Loucy (cell line): ENCODE measurements at regions not wholly inside any gene's neighbourhood (a gene's known extent, or its start where the extent isn't known, plus 50 kb on each side); places are given as distances from the start of the nearest gene placed in this dataset.

Source experiments
- H2AFZ ChIP-seq: fragments of 200-600 bp; sonication (generic); 2 replicates; pipeline ENCODE4 v1.6.0; 2016; ENCODE audit warnings: antibody characterized with exemption, mild to moderate bottlenecking, low read length, moderate library complexity
- H3F3A ChIP-seq: fragments of 200-600 bp; 2 replicates; pipeline ENCODE4 v1.6.0; 2016; ENCODE audit warnings: antibody characterized with exemption, low read depth, mild to moderate bottlenecking
- H3K27me3 ChIP-seq: fragments of 200-600 bp; sonication (generic); 2 replicates; pipeline ENCODE4 v1.6.1; 2014; ENCODE audit warnings: low read length, mild to moderate bottlenecking; ENCODE audit not compliant: insufficient read depth, poor library complexity, severe bottlenecking
- H3K36me3 ChIP-seq: fragments of 200-600 bp; sonication (generic); 2 replicates; pipeline ENCODE4 v1.6.1; 2016; ENCODE audit warnings: low read length; ENCODE audit not compliant: insufficient read depth
- H3K4me1 ChIP-seq: fragments of 200-600 bp; sonication (generic); 2 replicates; pipeline ENCODE4 v1.5.1; 2014; ENCODE audit warnings: low read length, mild to moderate bottlenecking; ENCODE audit not compliant: insufficient read depth, poor library complexity, severe bottlenecking
- H3K4me2 ChIP-seq: fragments of 200-600 bp; sonication (generic); 2 replicates; pipeline ENCODE4 v1.6.0; 2014; ENCODE audit warnings: antibody characterized with exemption, low read length, low read depth, mild to moderate bottlenecking; ENCODE audit not compliant: poor library complexity, severe bottlenecking
- H3K4me3 ChIP-seq: fragments of 200-600 bp; sonication (generic); 2 replicates; pipeline ENCODE4 v1.5.1; 2014; ENCODE audit warnings: low read length, mild to moderate bottlenecking, mixed read lengths; ENCODE audit not compliant: poor library complexity, severe bottlenecking
- H3K79me2 ChIP-seq: fragments of 200-600 bp; sonication (generic); 2 replicates; pipeline ENCODE4 v1.6.1; 2014; ENCODE audit warnings: low read length; ENCODE audit not compliant: insufficient read depth
- H3K9ac ChIP-seq: fragments of 200-600 bp; sonication (generic); 2 replicates; pipeline ENCODE4 v1.6.0; 2014; ENCODE audit warnings: mild to moderate bottlenecking, low read depth, low read length, moderate library complexity; ENCODE audit not compliant: poor library complexity, severe bottlenecking
- H3K9me2 ChIP-seq: fragments of 200-600 bp; sonication (generic); replicated peaks from 2 replicates; pipeline ENCODE4 v1.6.1; 2016; ENCODE audit warnings: low read depth, low read length, mixed read lengths
- H3K9me3 ChIP-seq: fragments of 200-600 bp; sonication (generic); 2 replicates; pipeline ENCODE4 v1.6.1; 2014; ENCODE audit warnings: mild to moderate bottlenecking, antibody characterized with exemption, low read length, low read depth; ENCODE audit not compliant: insufficient read depth
- H4K20me1 ChIP-seq: fragments of 200-600 bp; sonication (generic); 2 replicates; pipeline ENCODE4 v1.6.0; 2014; ENCODE audit warnings: antibody characterized with exemption, low read length, mild to moderate bottlenecking; ENCODE audit not compliant: insufficient read depth, poor library complexity, severe bottlenecking
- EZH2phosphoT487 ChIP-seq: fragments of 200-600 bp; IDR thresholded peaks from 2 replicates; pipeline ENCODE4 v1.6.1; 2018; ENCODE audit warnings: antibody characterized with exemption, mild to moderate bottlenecking, moderate library complexity, borderline replicate concordance
- TF ChIP-seq, protein P1 (sequence below): fragments of 200-600 bp; sonication (generic); conservative IDR thresholded peaks from 2 replicates; pipeline ENCODE4 v1.5.1; 2014; ENCODE audit warnings: mild to moderate bottlenecking, antibody characterized with exemption, low read length

DNA sequence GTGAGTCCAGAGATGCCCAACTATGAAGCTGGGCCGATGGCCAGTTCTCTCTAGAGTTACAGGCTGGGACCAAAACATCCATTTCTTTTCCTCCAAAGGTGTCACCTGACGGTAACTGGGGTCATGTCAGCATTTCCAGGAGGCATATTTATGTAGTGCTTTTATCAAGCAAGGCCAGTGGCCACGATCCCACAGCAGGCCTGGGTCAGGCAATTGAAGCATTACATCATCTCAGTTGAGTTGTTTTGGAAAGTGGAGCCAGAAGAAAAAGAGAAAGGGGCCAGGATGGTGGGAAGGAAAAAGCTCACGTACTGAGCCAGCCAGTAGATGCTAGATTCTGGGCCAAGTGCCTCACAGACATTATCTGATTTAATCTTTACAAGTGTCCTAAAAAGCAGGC lies 73.9 kb upstream of the BRINP1 start:
- H3K4me2 ChIP-seq, result no peak overlapping the region
- TF ChIP-seq, protein P1, sequence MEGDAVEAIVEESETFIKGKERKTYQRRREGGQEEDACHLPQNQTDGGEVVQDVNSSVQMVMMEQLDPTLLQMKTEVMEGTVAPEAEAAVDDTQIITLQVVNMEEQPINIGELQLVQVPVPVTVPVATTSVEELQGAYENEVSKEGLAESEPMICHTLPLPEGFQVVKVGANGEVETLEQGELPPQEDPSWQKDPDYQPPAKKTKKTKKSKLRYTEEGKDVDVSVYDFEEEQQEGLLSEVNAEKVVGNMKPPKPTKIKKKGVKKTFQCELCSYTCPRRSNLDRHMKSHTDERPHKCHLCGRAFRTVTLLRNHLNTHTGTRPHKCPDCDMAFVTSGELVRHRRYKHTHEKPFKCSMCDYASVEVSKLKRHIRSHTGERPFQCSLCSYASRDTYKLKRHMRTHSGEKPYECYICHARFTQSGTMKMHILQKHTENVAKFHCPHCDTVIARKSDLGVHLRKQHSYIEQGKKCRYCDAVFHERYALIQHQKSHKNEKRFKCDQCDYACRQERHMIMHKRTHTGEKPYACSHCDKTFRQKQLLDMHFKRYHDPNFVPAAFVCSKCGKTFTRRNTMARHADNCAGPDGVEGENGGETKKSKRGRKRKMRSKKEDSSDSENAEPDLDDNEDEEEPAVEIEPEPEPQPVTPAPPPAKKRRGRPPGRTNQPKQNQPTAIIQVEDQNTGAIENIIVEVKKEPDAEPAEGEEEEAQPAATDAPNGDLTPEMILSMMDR, result no peak
- no peak for TF ChIP-seq EZH2phosphoT487
- H3K79me2 ChIP-seq, result no peaks in the 10 kb centered on the region
- H2AFZ ChIP-seq, result no peak overlapping the region
- 0 out of 2 replicates have a peak, but pooled peaks cover 5% of the 10 kb centered on the region for H3K9me2 ChIP-seq
- H3K36me3 ChIP-seq, result no peaks in the 10 kb centered on the region
- H3K4me1 ChIP-seq, result no peaks in the 10 kb centered on the region
- no peaks in the 10 kb centered on the region for H4K20me1 ChIP-seq
- no peaks in the 10 kb centered on the region for H3F3A ChIP-seq
- H3K27me3 ChIP-seq, result no peaks in the 10 kb centered on the region
- no peak overlapping the region for H3K4me3 ChIP-seq
- no peak overlapping the region for H3K9ac ChIP-seq
- no peaks in the 10 kb centered on the region for H3K9me3 ChIP-seq

DNA sequence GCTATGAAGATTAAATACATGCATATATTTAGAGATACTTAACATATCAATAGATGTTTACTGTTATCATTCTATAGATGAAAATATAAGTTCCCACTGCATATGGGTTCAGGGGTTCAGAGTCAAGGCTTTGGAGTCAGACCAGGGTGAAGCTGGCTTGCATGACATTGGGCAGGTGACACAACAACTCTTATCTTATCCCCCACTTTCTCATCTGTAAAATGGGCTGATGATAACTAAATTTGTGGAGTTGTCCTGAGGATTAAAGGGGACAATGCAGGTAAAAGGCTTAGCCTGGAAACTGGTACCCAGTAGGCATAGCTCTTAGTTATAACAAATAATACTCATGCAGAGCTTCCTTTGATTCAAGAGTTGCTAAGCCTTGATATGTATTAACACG lies 72.6 kb upstream of the BRINP1 start:
- no peaks in the 10 kb centered on the region for H3K4me1 ChIP-seq
- no peak overlapping the region for H3K9ac ChIP-seq
- no peak overlapping the region for H3K4me3 ChIP-seq
- TF ChIP-seq, protein P1, result no peak
- no peak for TF ChIP-seq EZH2phosphoT487
- H3K36me3 ChIP-seq, result no peaks in the 10 kb centered on the region
- no peak overlapping the region for H3K4me2 ChIP-seq
- H3K79me2 ChIP-seq, result no peaks in the 10 kb centered on the region
- H3F3A ChIP-seq, result no peaks in the 10 kb centered on the region
- H3K27me3 ChIP-seq, result no peaks in the 10 kb centered on the region
- H4K20me1 ChIP-seq, result no peaks in the 10 kb centered on the region
- no peak overlapping the region for H2AFZ ChIP-seq
- no peaks in the 10 kb centered on the region for H3K9me3 ChIP-seq
- 0 out of 2 replicates have a peak, but pooled peaks cover 5% of the 10 kb centered on the region for H3K9me2 ChIP-seq

DNA sequence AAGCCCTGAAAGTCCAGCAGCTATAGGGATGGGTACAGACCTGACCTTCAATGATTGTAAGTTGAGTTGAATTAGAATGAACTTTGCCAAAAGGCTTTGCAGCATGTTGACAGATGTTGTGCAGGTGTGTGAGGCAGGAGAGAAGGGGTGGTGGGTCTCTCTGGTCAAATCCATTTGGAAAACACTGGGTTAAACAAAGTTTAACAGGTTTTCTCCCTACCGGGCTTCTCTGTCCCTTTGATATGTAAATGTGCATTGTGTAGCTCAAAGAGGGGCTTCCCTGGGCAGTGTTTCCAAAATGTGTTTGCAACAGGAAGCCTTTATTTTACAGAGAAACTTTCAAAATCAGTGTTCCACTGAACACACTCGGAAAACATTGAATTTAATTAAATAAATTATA lies 72.1 kb upstream of the BRINP1 start:
- H2AFZ ChIP-seq, result no peak overlapping the region
- TF ChIP-seq EZH2phosphoT487, result no peak
- TF ChIP-seq, protein P1, result no peak
- H3K9me2 ChIP-seq, result 0 out of 2 replicates have a peak, but pooled peaks cover 5% of the 10 kb centered on the region
- no peaks in the 10 kb centered on the region for H3K36me3 ChIP-seq
- H3K9ac ChIP-seq, result no peak overlapping the region
- no peak overlapping the region for H3K4me3 ChIP-seq
- H3K4me1 ChIP-seq, result no peaks in the 10 kb centered on the region
- no peaks in the 10 kb centered on the region for H3K9me3 ChIP-seq
- H3K79me2 ChIP-seq, result no peaks in the 10 kb centered on the region
- no peak overlapping the region for H3K4me2 ChIP-seq
- no peaks in the 10 kb centered on the region for H4K20me1 ChIP-seq
- no peaks in the 10 kb centered on the region for H3K27me3 ChIP-seq
- H3F3A ChIP-seq, result no peaks in the 10 kb centered on the region
